Tibial nerve (tissue), 4 donors: ENCODE measurements at regions not wholly inside any gene's neighbourhood (a gene's known extent, or its start where the extent isn't known, plus 50 kb on each side); places are given as distances from the start of the nearest gene placed in this dataset.

ENCODE experiments used
- EP300 ChIP-seq, 2 donors: sonication (generic); formaldehyde crosslinking; IDR thresholded peaks; one replicate each; pipeline ENCODE4 v1.6.1; 2017; ENCODE audit warnings: antibody characterized with exemption in 2 of 2, mild to moderate bottlenecking in 1 of 2
- POLR2A ChIP-seq, 2 donors: fragments of 450-650 bp; IDR thresholded peaks; one replicate each; pipeline ENCODE4 v1.6.1; 2017; ENCODE audit warnings: antibody characterized with exemption in 2 of 2, mild to moderate bottlenecking in 2 of 2, moderate library complexity in 2 of 2
- TF ChIP-seq, protein P1 (sequence below), 5 experiments: fragments of 200-600 bp in 3 of 5; fragments of 450-650 bp in 2 of 5; sonication (generic) in 3 of 5; IDR thresholded peaks; one replicate each; pipeline ENCODE4 v1.5.1; 2016 to 2019; ENCODE audit warnings: antibody characterized with exemption in 5 of 5, mild to moderate bottlenecking in 3 of 5, moderate library complexity in 2 of 5

DNA sequence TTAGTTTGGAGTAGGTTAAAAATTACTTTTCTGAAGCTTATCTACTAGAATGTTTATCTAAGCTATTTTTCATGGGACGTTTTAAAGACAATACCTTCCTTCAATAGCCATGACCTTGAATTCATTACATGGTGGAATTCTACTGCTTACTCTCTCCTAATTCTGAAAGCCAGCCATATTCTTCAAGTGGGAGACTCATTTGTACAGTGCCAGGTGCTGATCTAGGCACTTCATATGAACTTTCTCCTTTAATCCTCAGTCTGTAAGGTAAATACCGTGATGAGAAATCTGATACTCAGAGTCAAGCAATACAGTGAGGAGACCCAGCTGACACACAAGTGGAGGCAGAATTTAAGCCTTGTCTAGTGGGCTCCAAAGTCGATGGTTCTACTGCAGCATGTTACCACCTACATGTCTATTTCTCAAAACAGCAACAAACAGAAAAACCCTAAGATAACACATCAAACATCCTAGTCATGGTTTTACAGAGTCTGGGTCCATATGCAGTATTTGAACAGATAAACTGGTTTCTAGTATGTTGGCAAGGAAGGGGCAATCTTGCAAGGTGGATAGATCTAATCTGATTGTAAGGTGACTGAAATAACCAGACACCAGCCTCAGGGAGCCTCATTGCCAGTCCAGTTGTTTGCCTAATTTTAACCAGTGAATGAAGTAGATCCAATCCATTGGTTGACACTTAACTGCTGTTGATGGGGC is 243.7 kb downstream of the PIK3R1 start:
- TF ChIP-seq, protein P1, sequence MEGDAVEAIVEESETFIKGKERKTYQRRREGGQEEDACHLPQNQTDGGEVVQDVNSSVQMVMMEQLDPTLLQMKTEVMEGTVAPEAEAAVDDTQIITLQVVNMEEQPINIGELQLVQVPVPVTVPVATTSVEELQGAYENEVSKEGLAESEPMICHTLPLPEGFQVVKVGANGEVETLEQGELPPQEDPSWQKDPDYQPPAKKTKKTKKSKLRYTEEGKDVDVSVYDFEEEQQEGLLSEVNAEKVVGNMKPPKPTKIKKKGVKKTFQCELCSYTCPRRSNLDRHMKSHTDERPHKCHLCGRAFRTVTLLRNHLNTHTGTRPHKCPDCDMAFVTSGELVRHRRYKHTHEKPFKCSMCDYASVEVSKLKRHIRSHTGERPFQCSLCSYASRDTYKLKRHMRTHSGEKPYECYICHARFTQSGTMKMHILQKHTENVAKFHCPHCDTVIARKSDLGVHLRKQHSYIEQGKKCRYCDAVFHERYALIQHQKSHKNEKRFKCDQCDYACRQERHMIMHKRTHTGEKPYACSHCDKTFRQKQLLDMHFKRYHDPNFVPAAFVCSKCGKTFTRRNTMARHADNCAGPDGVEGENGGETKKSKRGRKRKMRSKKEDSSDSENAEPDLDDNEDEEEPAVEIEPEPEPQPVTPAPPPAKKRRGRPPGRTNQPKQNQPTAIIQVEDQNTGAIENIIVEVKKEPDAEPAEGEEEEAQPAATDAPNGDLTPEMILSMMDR (IDR thresholded peaks at IDR 0.05), result no peak
- no peak for TF ChIP-seq EP300 (IDR thresholded peaks at IDR 0.05)
- TF ChIP-seq POLR2A (IDR thresholded peaks at IDR 0.05), result no peak
